Thymus (tissue), 11 donors: ENCODE measurements at regions not wholly inside any gene's neighbourhood (a gene's known extent, or its start where the extent isn't known, plus 50 kb on each side); places are given as distances from the start of the nearest gene placed in this dataset.
"Not testable (repeated sequence)": the region's sequence is repeated elsewhere in the genome, so short reads cannot be mapped to it uniquely, and the experiment has no call there.

ENCODE experiments used
- DNase-seq, 9 donors: peaks; one replicate each; pipeline ENCODE4 v3.0.0-alpha.2; 2013; ENCODE audit warnings: low spot score in 9 of 9, low read depth in 6 of 9, missing footprints in 1 of 9
- H3K27ac ChIP-seq, 2 donors: one replicate each; pipeline ENCODE4 v1.5.1; 2013; ENCODE audit warnings: control low read depth in 1 of 2, low read depth in 1 of 2, low read length in 1 of 2, mild to moderate bottlenecking in 1 of 2, moderate library complexity in 1 of 2
- H3K27me3 ChIP-seq, 2 donors: one replicate each; pipeline ENCODE4 v1.5.1; 2013; ENCODE audit warnings: low read length in 1 of 2; ENCODE audit not compliant: control insufficient read depth in 2 of 2, insufficient read depth in 1 of 2
- H3K36me3 ChIP-seq, 2 donors: one replicate each; pipeline ENCODE4 v1.5.1; 2013; ENCODE audit warnings: low read length in 1 of 2, mild to moderate bottlenecking in 1 of 2, moderate library complexity in 1 of 2; ENCODE audit not compliant: control insufficient read depth in 2 of 2, insufficient read depth in 2 of 2
- H3K4me1 ChIP-seq, 2 donors: one replicate each; pipeline ENCODE4 v1.5.1; 2013; ENCODE audit warnings: low read length in 2 of 2; ENCODE audit not compliant: control insufficient read depth in 2 of 2, insufficient read depth in 2 of 2
- H3K4me3 ChIP-seq, 2 donors: one replicate each; pipeline ENCODE4 v1.5.1; 2013; ENCODE audit warnings: low read length in 2 of 2, control low read depth in 1 of 2, mild to moderate bottlenecking in 1 of 2
- H3K9me3 ChIP-seq, 2 donors: one replicate each; pipeline ENCODE4 v1.5.1; 2013; ENCODE audit warnings: low read length in 1 of 2, mild to moderate bottlenecking in 1 of 2; ENCODE audit not compliant: control insufficient read depth in 2 of 2, insufficient read depth in 1 of 2
- whole genome bisulfite sequencing: extraction: QIAGEN DNeasy Blood & Tissue Kit; methylation state at CpG from one replicate; pipeline ENCODE4 v1.1.7; 2013; 5-methylcytosine and 5-hydroxymethylcytosine counted together
- donor health status: healthy.

GRCh38 chr7:146057958-146058357, 58.6 kb upstream of the CNTNAP2 start:
- Histone ChIP-seq H3K27me3 (no peaks in the 10 kb centered on the region), H3K4me3 (no peak overlapping the region), H3K4me1 (no peaks in the 10 kb centered on the region), H3K36me3 (no peaks in the 10 kb centered on the region), H3K27ac (no peak overlapping the region), H3K9me3 (no peaks in the 10 kb centered on the region)
- no peak for DNase-seq
- 94% methylated on average over 6 of the region's 6 CpGs for WGBS

DNA sequence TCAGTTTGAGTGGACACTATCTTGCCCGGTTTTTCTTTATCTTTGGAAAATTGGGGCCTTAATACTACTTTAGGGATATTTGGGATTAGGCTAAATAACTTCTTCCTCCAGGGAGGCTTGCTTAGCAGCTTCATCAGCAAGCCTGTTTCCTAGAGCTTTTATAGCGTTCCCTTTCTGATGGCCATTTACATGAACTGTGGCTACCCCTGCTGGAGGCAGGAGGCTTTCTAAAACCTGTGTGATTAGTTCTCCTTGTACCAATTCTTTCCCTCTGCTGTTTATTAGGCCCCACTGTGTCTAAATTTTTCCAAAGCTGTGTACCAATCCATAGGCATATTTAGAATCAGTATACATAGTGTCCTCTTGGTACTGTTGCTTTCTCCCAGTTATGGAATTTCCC, 61.7 kb upstream of the CNTNAP2 start:
- Histone ChIP-seq H3K4me3 (no peak overlapping the region), H3K9me3 (no peaks in the 10 kb centered on the region), H3K4me1 (no peaks in the 10 kb centered on the region), H3K27me3 (no peaks in the 10 kb centered on the region), H3K27ac (no peak overlapping the region), H3K36me3 (no peaks in the 10 kb centered on the region)
- 90% methylated on average over 2 of the region's 2 CpGs for WGBS
- DNase-seq: no peak

- Histone ChIP-seq H3K4me1 (no peaks in the 10 kb centered on the region), H3K36me3 (no peaks in the 10 kb centered on the region), H3K4me3 (no peak overlapping the region), H3K27ac (no peak overlapping the region), H3K9me3 (no peaks in the 10 kb centered on the region), H3K27me3 (no peaks in the 10 kb centered on the region)
- no peak for DNase-seq
- 91% methylated on average over 4 of the region's 4 CpGs for WGBS
Observed at GRCh38 chr7:146053492-146053891, 63.1 kb upstream of the CNTNAP2 start.

DNA sequence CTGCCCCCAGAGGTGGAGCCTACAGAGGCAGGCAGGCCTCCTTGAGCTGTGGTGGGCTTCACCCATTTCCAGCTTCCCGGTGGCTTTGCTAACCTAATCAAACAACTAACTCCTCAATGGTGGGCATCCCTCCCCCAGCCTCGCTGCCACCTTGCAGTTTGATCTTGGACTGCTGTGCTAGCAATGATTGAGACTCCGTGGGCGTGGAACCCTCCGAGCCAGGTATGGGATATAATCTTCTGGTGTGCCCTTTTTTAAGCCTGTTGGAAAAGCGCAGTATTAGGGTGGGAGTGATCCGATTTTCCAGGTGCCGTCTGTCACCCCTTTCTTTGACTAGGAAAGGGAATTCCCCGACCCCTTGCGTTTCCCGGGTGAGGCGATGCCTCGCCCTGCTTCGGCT, 73.3 kb upstream of the CNTNAP2 start:
- H3K9me3 ChIP-seq, H3K4me1 ChIP-seq, H3K36me3 ChIP-seq, H3K27me3 ChIP-seq, H3K27ac ChIP-seq, DNase-seq, H3K4me3 ChIP-seq: not testable (repeated sequence)
- WGBS: 97% methylated on average over 14 of the region's 14 CpGs

DNA sequence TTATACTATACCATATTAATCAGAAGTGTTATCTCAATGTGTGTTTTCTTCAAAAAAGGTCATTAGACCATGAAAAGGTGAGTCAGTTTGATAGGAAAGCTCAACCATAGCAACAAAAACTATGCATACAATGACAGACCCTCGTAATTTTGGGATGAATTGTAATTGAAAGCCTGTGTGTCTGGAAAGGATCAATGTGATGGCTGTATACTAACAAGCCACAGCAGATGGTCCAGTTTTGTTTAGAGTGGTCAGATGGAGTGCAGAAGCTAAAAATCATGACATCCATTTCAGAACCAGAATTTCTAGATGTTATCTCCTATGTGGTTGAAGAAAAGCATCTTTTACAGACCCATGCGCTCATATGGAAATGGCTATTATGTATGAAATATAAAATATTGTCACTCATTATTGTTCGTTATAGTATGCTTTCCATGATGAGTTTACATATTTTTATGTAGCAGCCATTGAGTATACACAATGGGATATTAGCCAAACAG, 88.3 kb upstream of the CNTNAP2 start:
- Histone ChIP-seq H3K4me3 (no peak overlapping the region), H3K27ac (no peak overlapping the region), H3K4me1 (no peaks in the 10 kb centered on the region), H3K36me3 (no peaks in the 10 kb centered on the region), H3K9me3 (no peaks in the 10 kb centered on the region), H3K27me3 (no peaks in the 10 kb centered on the region)
- 88% methylated on average over 3 of the region's 3 CpGs for WGBS
- DNase-seq: no peak

DNA sequence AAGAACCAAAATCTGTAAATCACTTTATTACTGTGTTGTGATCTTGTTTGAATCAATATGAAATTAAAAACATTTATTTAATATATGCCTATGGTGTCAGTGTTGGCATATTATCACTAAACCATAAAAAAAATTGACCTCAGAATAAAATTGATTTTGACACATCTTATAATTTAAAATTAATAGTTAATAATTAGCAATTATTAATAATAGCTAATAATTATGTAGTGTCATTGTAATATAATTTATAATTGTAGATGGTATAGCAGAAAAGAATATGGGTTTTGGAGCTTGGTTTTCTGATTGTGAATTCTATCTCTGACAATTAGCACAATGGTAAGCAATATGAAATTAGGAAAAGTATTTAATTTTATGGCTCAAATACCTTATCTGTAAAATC, 89.4 kb upstream of the CNTNAP2 start:
- no peak overlapping the region for H3K4me3 ChIP-seq
- H3K27ac ChIP-seq: no peak overlapping the region
- H3K36me3 ChIP-seq: no peaks in the 10 kb centered on the region
- H3K27me3 ChIP-seq: no peaks in the 10 kb centered on the region
- H3K4me1 ChIP-seq: no peaks in the 10 kb centered on the region
- no peak for DNase-seq
- no peaks in the 10 kb centered on the region for H3K9me3 ChIP-seq

DNA sequence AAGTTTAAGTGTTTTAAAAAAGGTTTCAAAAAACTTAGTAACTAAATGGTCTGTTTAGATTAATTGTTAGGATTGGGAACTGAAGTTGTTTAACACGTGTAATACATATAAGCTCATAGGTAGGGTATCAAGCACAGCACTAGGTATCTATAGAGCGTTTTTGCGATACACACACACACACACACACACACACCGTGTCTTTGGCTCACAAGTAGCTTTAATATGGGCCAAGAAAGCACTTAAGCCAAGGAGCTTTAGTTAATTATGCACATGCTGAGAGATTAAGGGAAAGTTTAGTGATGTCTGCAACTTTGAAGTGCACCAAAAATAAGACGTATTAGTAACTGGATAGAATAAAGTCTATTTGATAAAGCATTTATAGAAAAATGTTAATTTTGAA, 93.8 kb upstream of the CNTNAP2 start:
- Histone ChIP-seq H3K4me1 (no peaks in the 10 kb centered on the region), H3K27ac (no peak overlapping the region), H3K27me3 (no peaks in the 10 kb centered on the region), H3K36me3 (no peaks in the 10 kb centered on the region), H3K9me3 (no peaks in the 10 kb centered on the region), H3K4me3 (no peak overlapping the region)
- DNase-seq: no peak
- WGBS: 89% methylated on average over 5 of the region's 5 CpGs

DNA sequence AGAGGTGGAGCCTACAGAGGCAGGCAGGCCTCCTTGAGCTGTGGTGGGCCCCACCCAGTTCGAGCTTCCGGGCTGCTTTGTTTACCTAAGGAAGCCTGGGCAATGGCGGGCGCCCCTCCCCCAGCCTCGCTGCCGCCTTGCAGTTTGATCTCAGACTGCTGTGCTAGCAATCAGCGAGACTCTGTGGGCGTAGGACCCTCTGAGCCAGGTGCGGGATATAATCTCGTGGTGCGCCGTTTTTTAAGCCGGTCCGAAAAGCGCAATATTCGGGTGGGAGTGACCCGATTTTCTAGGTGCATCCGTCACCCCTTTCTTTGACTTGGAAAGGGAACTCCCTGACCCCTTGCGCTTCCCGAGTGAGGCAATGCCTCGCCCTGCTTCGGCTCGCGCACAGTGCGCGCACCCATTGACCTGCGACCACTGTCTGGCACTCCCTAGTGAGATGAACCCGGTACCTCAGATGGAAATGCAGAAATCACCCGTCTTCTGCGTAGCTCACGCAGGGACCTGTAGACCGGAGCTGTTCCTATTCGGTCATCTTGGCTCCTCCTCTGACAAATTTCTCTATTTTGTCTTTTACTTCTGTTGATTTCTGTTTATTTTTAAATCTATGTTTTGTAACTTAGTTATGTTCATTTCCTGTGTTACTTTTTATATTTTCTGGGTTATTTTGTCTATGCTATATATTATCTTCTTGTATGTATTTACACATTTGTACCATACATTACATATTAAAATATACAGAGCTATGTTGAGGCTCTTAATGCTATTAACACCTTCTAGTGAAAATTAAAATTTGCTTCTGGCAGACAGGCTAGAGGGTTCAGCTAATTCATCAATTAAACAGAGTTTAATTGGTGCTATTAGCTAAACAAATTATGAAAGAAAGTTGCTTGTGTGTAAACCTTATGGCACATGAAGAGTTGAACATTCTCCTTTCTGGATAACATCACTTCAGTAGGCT, 97.3 kb upstream of the CNTNAP2 start:
- 94% methylated on average over 31 of the region's 33 CpGs for WGBS
- H3K4me3 ChIP-seq, H3K27ac ChIP-seq, DNase-seq, H3K36me3 ChIP-seq, H3K27me3 ChIP-seq, H3K9me3 ChIP-seq, H3K4me1 ChIP-seq: not testable (repeated sequence)

DNA sequence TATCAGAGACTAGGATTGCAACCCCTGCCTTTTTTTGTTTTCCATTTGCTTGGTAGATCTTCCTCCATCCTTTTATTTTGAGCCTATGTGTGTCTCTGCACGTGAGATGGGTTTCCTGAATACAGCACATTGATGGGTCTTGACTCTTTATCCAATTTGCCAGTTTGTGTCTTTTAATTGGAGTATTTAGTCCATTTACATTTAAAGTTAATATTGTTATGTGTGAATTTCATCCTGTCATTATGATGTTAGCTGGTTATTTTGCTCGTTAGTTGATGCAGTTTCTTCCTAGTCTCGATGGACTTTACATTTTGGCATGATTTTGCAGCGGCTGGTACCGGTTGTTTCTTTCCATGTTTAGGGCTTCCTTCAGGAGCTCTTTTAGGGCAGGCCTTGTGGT, 99.2 kb upstream of the CNTNAP2 start:
- DNase-seq, H3K36me3 ChIP-seq, H3K27me3 ChIP-seq, H3K4me1 ChIP-seq, H3K9me3 ChIP-seq, H3K27ac ChIP-seq, H3K4me3 ChIP-seq: not testable (repeated sequence)
- 89% methylated on average over 5 of the region's 5 CpGs for WGBS
